Adrenal gland (tissue), 5 donors: ENCODE measurements at regions not wholly inside any gene's neighbourhood (a gene's known extent, or its start where the extent isn't known, plus 50 kb on each side); places are given as distances from the start of the nearest gene placed in this dataset.
"Not testable (repeated sequence)": the region's sequence is repeated elsewhere in the genome, so short reads cannot be mapped to it uniquely, and the experiment has no call there.

Source experiments
- CTCF ChIP-seq, 6 experiments: fragments of 450-650 bp in 4 of 6; fragments of 200-600 bp in 2 of 6; sonication (generic) in 1 of 6; IDR thresholded peaks; 1 replicate in 5 of 6; 2 replicates in 1 of 6; pipeline versions ENCODE4 v1.5.1 to v1.8.0; 2016 to 2021; ENCODE audit warnings: antibody characterized with exemption in 6 of 6, mild to moderate bottlenecking in 2 of 6, moderate library complexity in 1 of 6
- POLR2A ChIP-seq, 2 donors: fragments of 450-650 bp; IDR thresholded peaks; one replicate each; pipeline ENCODE4 v1.6.1; 2017; ENCODE audit warnings: antibody characterized with exemption in 2 of 2, mild to moderate bottlenecking in 2 of 2, moderate library complexity in 1 of 2
- donor health status: DM: no; HTN: no; CAD: no.

- not testable (repeated sequence) for TF ChIP-seq CTCF, POLR2A (IDR thresholded peaks at IDR 0.05)
Measured at GRCh38 chr7:66574768-66575167, 53.9 kb upstream of the KCTD7 start.
